Liver (tissue), 3 donors: ENCODE measurements at regions not wholly inside any gene's neighbourhood (a gene's known extent, or its start where the extent isn't known, plus 50 kb on each side); places are given as distances from the start of the nearest gene placed in this dataset.

Experiments used
- CTCF ChIP-seq: fragments of 150-350 bp; IDR thresholded peaks from 2 replicates; pipeline ENCODE4 v1.5.1; 2017; ENCODE audit warnings: improper control_type of control experiment, low read depth, low read length; ENCODE audit not compliant: missing input control
- HNF4G ChIP-seq: IDR thresholded peaks from 2 replicates; pipeline ENCODE4 v1.6.1; 2016; ENCODE audit warnings: antibody characterized with exemption
- JUND ChIP-seq, 2 donors: IDR thresholded peaks; 2 replicates each; pipeline ENCODE4 v1.6.1; 2016; ENCODE audit warnings: antibody characterized with exemption in 2 of 2
- REST ChIP-seq: IDR thresholded peaks from 2 replicates; pipeline ENCODE4 v1.6.1; 2016; ENCODE audit warnings: antibody characterized with exemption, mild to moderate bottlenecking
- donor health status: healthy.
- donor health status: healthy.

- TF ChIP-seq CTCF (no peak), JUND (IDR thresholded peaks at IDR 0.05) (no peak), REST (no peak), HNF4G (no peak)
These were observed 82.8 kb downstream of the EXTL2 start for GRCh38 chr1:100811808-100812207.
